Astrocyte (in vitro differentiated cells and primary cell): ENCODE measurements at regions not wholly inside any gene's neighbourhood (a gene's known extent, or its start where the extent isn't known, plus 50 kb on each side); places are given as distances from the start of the nearest gene placed in this dataset.

Experiments used
- DNase-seq: peaks from one replicate; pipeline ENCODE4 v3.0.0-alpha.2; 2010; ENCODE audit warnings: low read depth
- FAIRE-seq: peaks from 2 replicates; lab custom pipeline; 2011; peaks lifted over from hg19 to GRCh38; lab: Jason Lieb, UNC
- H2AFZ ChIP-seq: 2 replicates; pipeline ENCODE4 v1.6.0; 2012; ENCODE audit warnings: low read depth, low read length, inconsistent platforms
- H3K27ac ChIP-seq: 2 replicates; pipeline ENCODE4 v1.5.1; 2011; ENCODE audit warnings: low read depth, low read length, inconsistent platforms
- H3K27me3 ChIP-seq: 2 replicates; pipeline ENCODE4 v1.6.0; 2011; ENCODE audit warnings: low read length, inconsistent platforms; ENCODE audit not compliant: insufficient read depth
- H3K36me3 ChIP-seq: 2 replicates; pipeline ENCODE4 v1.5.1; 2011; ENCODE audit warnings: low read length, inconsistent platforms; ENCODE audit not compliant: insufficient read depth
- H3K4me1 ChIP-seq: 2 replicates; pipeline ENCODE4 v1.5.1; 2011; ENCODE audit warnings: low read length, inconsistent platforms; ENCODE audit not compliant: insufficient read depth
- H3K4me2 ChIP-seq: 2 replicates; pipeline ENCODE4 v1.6.0; 2012; ENCODE audit warnings: low read length, inconsistent platforms
- H3K4me3 ChIP-seq: 2 replicates; pipeline ENCODE4 v1.5.1; 2011; ENCODE audit warnings: low read depth, mild to moderate bottlenecking, low read length, inconsistent platforms; ENCODE audit not compliant: insufficient read depth
- H3K79me2 ChIP-seq: 2 replicates; pipeline ENCODE4 v1.6.0; 2012; ENCODE audit warnings: mild to moderate bottlenecking, low read length, inconsistent platforms; ENCODE audit not compliant: insufficient read depth
- H3K9ac ChIP-seq: 2 replicates; pipeline ENCODE4 v1.6.0; 2012; ENCODE audit warnings: mild to moderate bottlenecking, low read length, inconsistent platforms
- H3K9me3 ChIP-seq: 2 replicates; pipeline ENCODE4 v1.5.1; 2012; ENCODE audit warnings: low read depth, mild to moderate bottlenecking, low read length, inconsistent platforms; ENCODE audit not compliant: insufficient read depth
- H4K20me1 ChIP-seq: 2 replicates; pipeline ENCODE4 v1.6.0; 2012; ENCODE audit warnings: low read length, inconsistent platforms; ENCODE audit not compliant: insufficient read depth
- H3K27ac Mint-ChIP-seq: one replicate; pipeline ENCODE4 v1.8.0; 2021; ENCODE audit warnings: mild to moderate bottlenecking, mixed read lengths; ENCODE audit not compliant: unreplicated experiment
- H3K27me3 Mint-ChIP-seq: one replicate; pipeline ENCODE4 v1.8.0; 2021; ENCODE audit warnings: low read depth, mixed read lengths; ENCODE audit not compliant: unreplicated experiment
- H3K36me3 Mint-ChIP-seq: one replicate; pipeline ENCODE4 v1.8.0; 2021; ENCODE audit warnings: low read depth, mixed read lengths; ENCODE audit not compliant: unreplicated experiment
- H3K4me1 Mint-ChIP-seq: one replicate; pipeline ENCODE4 v1.8.0; 2021; ENCODE audit warnings: low read depth, mixed read lengths; ENCODE audit not compliant: unreplicated experiment
- H3K4me3 Mint-ChIP-seq: one replicate; pipeline ENCODE4 v1.8.0; 2021; ENCODE audit warnings: mild to moderate bottlenecking, moderate library complexity, mixed read lengths; ENCODE audit not compliant: unreplicated experiment
- H3K9me3 Mint-ChIP-seq: one replicate; pipeline ENCODE4 v1.8.0; 2021; ENCODE audit warnings: mild to moderate bottlenecking, mixed read lengths; ENCODE audit not compliant: unreplicated experiment
- CTCF ChIP-seq: IDR thresholded peaks from 2 replicates; pipeline ENCODE4 v1.5.1; 2011; ENCODE audit warnings: low read depth, mild to moderate bottlenecking, inconsistent platforms, low read length, moderate library complexity; ENCODE audit not compliant: insufficient read depth
- EZH2 ChIP-seq: IDR thresholded peaks from 2 replicates; pipeline ENCODE4 v1.6.1; 2012; ENCODE audit warnings: mild to moderate bottlenecking, low read length, inconsistent platforms; ENCODE audit not compliant: insufficient read depth

- Histone ChIP-seq H3K27me3 (peaks cover 3% of the 10 kb centered on the region), H2AFZ (no peak overlapping the region), H3K4me2 (no peak overlapping the region), H3K79me2 (no peaks in the 10 kb centered on the region), H3K9ac (no peak overlapping the region), H3K4me1 (no peaks in the 10 kb centered on the region), H3K27ac (no peak overlapping the region), H4K20me1 (no peaks in the 10 kb centered on the region), H3K36me3 (no peaks in the 10 kb centered on the region), H3K4me3 (no peak overlapping the region), H3K9me3 (no peaks in the 10 kb centered on the region)
- Mint-ChIP-seq H3K27me3 (peaks cover 22% of the 10 kb centered on the region), H3K4me1 (peaks cover 23% of the 10 kb centered on the region), H3K9me3 (peaks cover 1% of the 10 kb centered on the region), H3K27ac (no peak overlapping the region), H3K36me3 (no peaks in the 10 kb centered on the region), H3K4me3 (peak overlapping the region; percentile 3)
- TF ChIP-seq CTCF: no peak
- no peak for TF ChIP-seq EZH2
- FAIRE-seq (no peak), DNase-seq (no peak)
These were observed 126.9 kb upstream of the MRPS22 start for GRCh38 chr3:139216958-139217357.

DNA sequence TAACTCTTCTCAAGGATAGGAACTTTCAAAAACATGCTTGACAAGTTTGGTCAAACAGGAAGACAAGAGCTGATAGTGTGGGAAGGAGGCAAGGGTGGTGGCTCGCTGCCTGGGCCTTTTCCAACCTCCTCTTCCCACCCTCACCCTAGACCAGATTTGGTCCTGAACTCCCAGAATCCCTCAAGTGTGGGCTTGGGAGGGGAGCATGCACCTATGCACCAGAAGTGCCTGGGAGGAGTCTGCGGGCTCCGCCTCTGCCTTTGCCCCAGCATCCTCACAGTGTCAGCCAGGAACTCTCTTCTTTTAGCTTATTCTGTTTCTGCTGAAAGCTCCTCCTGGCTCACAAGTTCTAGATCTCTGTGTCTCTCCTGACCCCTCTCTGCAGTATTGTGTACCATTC is 126.2 kb upstream of the MRPS22 start:
- no peaks in the 10 kb centered on the region for H3K79me2 ChIP-seq
- H3K4me1 Mint-ChIP-seq: peaks cover 23% of the 10 kb centered on the region
- no peak overlapping the region for H3K27ac ChIP-seq

More for the DNA sequence above, 126.2 kb upstream of the MRPS22 start:
- H3K4me3 Mint-ChIP-seq: no peak overlapping the region
- Histone ChIP-seq H2AFZ (no peak overlapping the region), H3K9ac (no peak overlapping the region), H3K36me3 (no peaks in the 10 kb centered on the region), H3K4me1 (no peaks in the 10 kb centered on the region), H3K4me2 (no peak overlapping the region), H3K4me3 (no peak overlapping the region), H3K27me3 (peaks cover 3% of the 10 kb centered on the region), H3K9me3 (no peaks in the 10 kb centered on the region), H4K20me1 (no peaks in the 10 kb centered on the region)
- peaks cover 1% of the 10 kb centered on the region for H3K9me3 Mint-ChIP-seq
- H3K36me3 Mint-ChIP-seq: no peaks in the 10 kb centered on the region
- peak overlapping the region; percentile 60 for H3K27ac Mint-ChIP-seq
- H3K27me3 Mint-ChIP-seq: peaks cover 23% of the 10 kb centered on the region
- DNase-seq (no peak), FAIRE-seq (no peak)
- TF ChIP-seq EZH2 (no peak), CTCF (no peak)
